Esophagus squamous epithelium (tissue), 5 donors: ENCODE measurements at regions not wholly inside any gene's neighbourhood (a gene's known extent, or its start where the extent isn't known, plus 50 kb on each side); places are given as distances from the start of the nearest gene placed in this dataset.

Experiments
- DNase-seq: peaks from one replicate; lab custom pipeline; 2025; lab: John Stamatoyannopoulos, UW
- H3K27ac ChIP-seq, 4 donors: fragments of 200-600 bp; sonication (generic); one replicate each; pipeline ENCODE4 v1.5.1; 2016 to 2019; ENCODE audit warnings: mild to moderate bottlenecking in 1 of 4
- H3K27me3 ChIP-seq, 4 donors: fragments of 200-600 bp; sonication (generic); 1 replicate in 3 of 4; 2 replicates in 1 of 4; pipeline versions ENCODE4 v1.5.1 to v1.6.0; 2017 to 2021; ENCODE audit warnings: antibody characterized with exemption in 1 of 4
- H3K36me3 ChIP-seq, 3 donors: fragments of 200-600 bp; sonication (generic); one replicate each; pipeline ENCODE4 v1.5.1; 2016 to 2019
- H3K4me1 ChIP-seq, 3 donors: fragments of 200-600 bp; sonication (generic); one replicate each; pipeline ENCODE4 v1.5.1; 2017 to 2019
- H3K4me3 ChIP-seq, 4 donors: fragments of 200-600 bp; sonication (generic); 1 replicate in 3 of 4; 2 replicates in 1 of 4; pipeline ENCODE4 v1.5.1; 2016 to 2019; ENCODE audit warnings: mild to moderate bottlenecking in 2 of 4, moderate library complexity in 1 of 4
- H3K9me3 ChIP-seq, 3 donors: fragments of 200-600 bp; sonication (generic); one replicate each; pipeline ENCODE4 v1.5.1; 2016 to 2019
- CTCF ChIP-seq, 6 experiments: fragments of 450-650 bp in 4 of 6; fragments of 200-600 bp in 2 of 6; sonication (generic) in 2 of 6; IDR thresholded peaks; one replicate each; pipeline ENCODE4 v1.5.1; 2016 to 2019; ENCODE audit warnings: antibody characterized with exemption in 6 of 6, mild to moderate bottlenecking in 4 of 6, moderate library complexity in 4 of 6
- POLR2A ChIP-seq, 4 donors: fragments of 450-650 bp; IDR thresholded peaks; one replicate each; pipeline ENCODE4 v1.6.1; 2017; ENCODE audit warnings: antibody characterized with exemption in 4 of 4, mild to moderate bottlenecking in 4 of 4, moderate library complexity in 3 of 4
- WGBS, 2 donors: methylation state at CpG; one replicate each; pipeline ENCODE4 v1.1.5; 2018; 5-methylcytosine and 5-hydroxymethylcytosine counted together
- intact Hi-C: fragments of 100-400 bp; cut with DNase I; formaldehyde crosslinking; loops from one replicate; pipeline ENCODE4 v1.15.0; 2022
- donor health status: DM: yes; HTN: yes; CAD: no.

GRCh38 chr21:39029086-39029755 is 154.0 kb downstream of the PSMG1 start:
- Histone ChIP-seq H3K27ac (no peak overlapping the region), H3K9me3 (no peaks in the 10 kb centered on the region), H3K4me3 (no peak overlapping the region), H3K27me3 (no peaks in the 10 kb centered on the region), H3K4me1 (peaks cover 0 to 9% (median 4%) of the 10 kb centered on the region in 3 donors), H3K36me3 (no peaks in the 10 kb centered on the region)
- 69 to 77% methylated on average over 5 to 7 of the region's 7 CpGs for WGBS, 2 donors
- intact Hi-C loops = no loop called here
- TF ChIP-seq POLR2A (IDR thresholded peaks at IDR 0.05) (no peak), CTCF (IDR thresholded peaks at IDR 0.05) (no peak)
- no peak for DNase-seq

- Histone ChIP-seq H3K27ac (no peak overlapping the region), H3K4me3 (no peak overlapping the region), H3K4me1 (peaks cover 17 to 32% (median 30%) of the 10 kb centered on the region in 3 donors), H3K9me3 (no peaks in the 10 kb centered on the region), H3K27me3 (no peaks in the 10 kb centered on the region), H3K36me3 (no peaks in the 10 kb centered on the region)
- TF ChIP-seq POLR2A (IDR thresholded peaks at IDR 0.05) (no peak), CTCF (IDR thresholded peaks at IDR 0.05) (no peak)
- WGBS, 2 donors = 86 to 90% methylated on average over 5 of the region's 5 CpGs
- DNase-seq = no peak
- intact Hi-C loops = no loop called here
Observed at GRCh38 chr21:39025198-39025597, 158.1 kb downstream of the PSMG1 start.

GRCh38 chr21:39024538-39024937 is 158.7 kb downstream of the PSMG1 start:
- H3K36me3 ChIP-seq = no peaks in the 10 kb centered on the region
- H3K4me1 ChIP-seq = peaks cover 17 to 32% (median 30%) of the 10 kb centered on the region in 3 donors
- 87% methylated on average over 2 of the region's 2 CpGs for WGBS, 2 donors
- no peak for TF ChIP-seq POLR2A (IDR thresholded peaks at IDR 0.05)
- no peak for TF ChIP-seq CTCF (IDR thresholded peaks at IDR 0.05)
- no peaks in the 10 kb centered on the region for H3K9me3 ChIP-seq
- no peak overlapping the region for H3K4me3 ChIP-seq
- H3K27ac ChIP-seq = no peak overlapping the region
- no peak for DNase-seq
- intact Hi-C loops = no loop called here
- no peaks in the 10 kb centered on the region for H3K27me3 ChIP-seq

- Histone ChIP-seq H3K9me3 (no peaks in the 10 kb centered on the region), H3K36me3 (no peaks in the 10 kb centered on the region), H3K4me3 (no peak overlapping the region), H3K27me3 (no peaks in the 10 kb centered on the region), H3K27ac (peak overlapping the region in 3 of 4 donors; percentile 70 to 83 (median 77)), H3K4me1 (peaks cover 17 to 32% (median 30%) of the 10 kb centered on the region in 3 donors)
- peak in 1 of 6 experiments; percentile 23 for TF ChIP-seq CTCF (IDR thresholded peaks at IDR 0.05)
- no peak for TF ChIP-seq POLR2A (IDR thresholded peaks at IDR 0.05)
- intact Hi-C loops = no loop called here
- DNase-seq = no peak
- WGBS, 2 donors = 57 to 73% methylated on average over 8 to 18 of the region's 28 CpGs
Observed at GRCh38 chr21:39022863-39023693, 160.2 kb downstream of the PSMG1 start.

GRCh38 chr21:39022466-39022862 is 160.8 kb downstream of the PSMG1 start:
- peaks cover 17 to 32% (median 30%) of the 10 kb centered on the region in 3 donors for H3K4me1 ChIP-seq
- TF ChIP-seq POLR2A (IDR thresholded peaks at IDR 0.05) (no peak), CTCF (IDR thresholded peaks at IDR 0.05) (no peak)
- H3K36me3 ChIP-seq = no peaks in the 10 kb centered on the region
- WGBS, 2 donors = 60 to 67% methylated on average over 5 to 6 of the region's 6 CpGs
- H3K4me3 ChIP-seq = no peak overlapping the region
- no peak for DNase-seq
- intact Hi-C loops = no loop called here
- peak overlapping the region in 3 of 4 donors; percentile 70 to 83 (median 77) for H3K27ac ChIP-seq
- no peaks in the 10 kb centered on the region for H3K9me3 ChIP-seq
- H3K27me3 ChIP-seq = no peaks in the 10 kb centered on the region
